HCT116 (cell line): ENCODE measurements at regions not wholly inside any gene's neighbourhood (a gene's known extent, or its start where the extent isn't known, plus 50 kb on each side); places are given as distances from the start of the nearest gene placed in this dataset.

Source experiments
- ATAC-seq: fragments of 200-7000 bp; cut with Tn5 transposase; 2 replicates; pipeline ENCODE4 v1.9.1; 2020; ENCODE audit warnings: mild to moderate bottlenecking, moderate library complexity
- BruUV-seq: library from RNA; stranded (reverse); fragments of 400-500 nt; replicated peaks from 2 replicates; lab custom pipeline; 2021; lab: Mats Ljungman, UMichigan
- CTCF ChIA-PET: fragments of 300-600 bp; sonication (Branson Sonifier 250); formaldehyde crosslinking; loops from one replicate; lab custom pipeline; 2021; ENCODE audit warnings: antibody characterized with exemption; lab: Charles Lee
- POLR2A ChIA-PET: fragments of 300-600, 350-600 bp; sonication (Branson Sonifier 250); formaldehyde crosslinking; loops from one replicate; lab custom pipeline; 2021; ENCODE audit warnings: antibody characterized with exemption; lab: Charles Lee
- RAD21 ChIA-PET, 2 experiments: fragments of 300-600 bp; sonication (Branson Sonifier 250); formaldehyde crosslinking; loops; one replicate each; lab custom pipeline; 2023; ENCODE audit warnings: low total read pairs in 2 of 2; ENCODE audit not compliant: uncharacterized antibody in 2 of 2, unreplicated experiment in 2 of 2, low non-redundant PET in 1 of 2; lab: Charles Lee
- DNase-seq: peaks from one replicate; pipeline ENCODE4 v3.0.0-alpha.2; 2010; ENCODE audit warnings: low read depth, low spot score
- H2AFZ ChIP-seq: fragments of 200-600 bp; shearing (Covaris generic), sonication (generic); 2 replicates; pipeline ENCODE4 v1.6.1; 2017; ENCODE audit warnings: low read depth, mixed run types, mixed read lengths, antibody characterized with exemption, low read length; ENCODE audit not compliant: poor library complexity, severe bottlenecking
- H3K27ac ChIP-seq: 2 replicates; pipeline ENCODE4 v1.5.1; 2012; ENCODE audit warnings: low read depth, low read length
- H3K27me3 ChIP-seq: fragments of 200-600 bp; sonication (generic); 2 replicates; pipeline ENCODE4 v1.6.1; 2016; ENCODE audit warnings: mixed run types, low read length, mixed read lengths; ENCODE audit not compliant: insufficient read depth
- H3K36me3 ChIP-seq, 2 experiments: fragments of 200-500 bp in 1 of 2; fragments of 200-600 bp in 1 of 2; sonication (Bioruptor generic) in 1 of 2; sonication (generic) in 1 of 2; 2 replicates each; pipeline versions ENCODE4 v1.5.1 to v1.6.1; 2014 to 2016; ENCODE audit warnings: low read length in 2 of 2, inconsistent platforms in 1 of 2, mixed read lengths in 1 of 2, mixed run types in 1 of 2; ENCODE audit not compliant: insufficient read depth in 2 of 2, control insufficient read depth in 1 of 2
- H3K4me1 ChIP-seq, 2 experiments: fragments of 200-600 bp in 1 of 2; sonication (generic) in 1 of 2; 2 replicates each; pipeline versions ENCODE4 v1.5.1 to v1.6.1; 2012 to 2017; ENCODE audit warnings: low read length in 2 of 2, inconsistent platforms in 1 of 2, mild to moderate bottlenecking in 1 of 2, mixed read lengths in 1 of 2, mixed run types in 1 of 2, moderate library complexity in 1 of 2; ENCODE audit not compliant: insufficient read depth in 2 of 2, control insufficient read depth in 1 of 2
- H3K4me2 ChIP-seq: fragments of 200-600 bp; sonication (generic); 2 replicates; pipeline ENCODE4 v1.6.1; 2017; ENCODE audit warnings: mixed run types, low read length, mixed read lengths
- H3K4me3 ChIP-seq, 2 experiments: fragments of 200-600 bp in 1 of 2; sonication (generic) in 1 of 2; replicated peaks in 1 of 2; 2 replicates each; pipeline ENCODE4 v1.5.1; 2011 to 2016; ENCODE audit warnings: low read length in 2 of 2, control low read depth in 1 of 2, low read depth in 1 of 2, mild to moderate bottlenecking in 1 of 2, mixed read lengths in 1 of 2, mixed run types in 1 of 2
- H3K79me2 ChIP-seq: fragments of 200-600 bp; sonication (generic); 2 replicates; pipeline ENCODE4 v1.6.1; 2017; ENCODE audit warnings: mild to moderate bottlenecking, mixed run types, low read length, moderate library complexity, mixed read lengths; ENCODE audit not compliant: insufficient read depth
- H3K9ac ChIP-seq: fragments of 200-600 bp; sonication (generic); 2 replicates; pipeline ENCODE4 v1.6.1; 2016; ENCODE audit warnings: low read length, mixed read lengths
- H3K9me2 ChIP-seq: fragments of 200-600 bp; sonication (generic), shearing (Covaris generic); 2 replicates; pipeline ENCODE4 v1.6.1; 2017; ENCODE audit warnings: mixed run types, mild to moderate bottlenecking, moderate library complexity; ENCODE audit not compliant: insufficient read depth
- H3K9me3 ChIP-seq, 2 experiments: fragments of 200-500 bp in 1 of 2; fragments of 200-600 bp in 1 of 2; sonication (Bioruptor generic) in 1 of 2; sonication (generic) in 1 of 2; 2 replicates each; pipeline ENCODE4 v1.6.1; 2014 to 2017; ENCODE audit warnings: low read length in 2 of 2, mixed read lengths in 2 of 2, inconsistent platforms in 1 of 2, low read depth in 1 of 2, mild to moderate bottlenecking in 1 of 2, mixed run types in 1 of 2, moderate library complexity in 1 of 2; ENCODE audit not compliant: control insufficient read depth in 1 of 2, insufficient read depth in 1 of 2
- H4K20me1 ChIP-seq: fragments of 200-600 bp; sonication (generic), shearing (Covaris generic); 2 replicates; pipeline ENCODE4 v1.6.1; 2017; ENCODE audit warnings: mixed run types, mild to moderate bottlenecking, moderate library complexity; ENCODE audit not compliant: insufficient read depth
- CBX3 ChIP-seq: IDR thresholded peaks from 2 replicates; pipeline ENCODE4 v1.6.1; 2012; ENCODE audit warnings: low read depth
- CTCF ChIP-seq, 3 experiments: fragments of 200-600 bp in 1 of 3; sonication (generic) in 1 of 3; IDR thresholded peaks in 2 of 3; conservative IDR thresholded peaks in 1 of 3; 2 replicates each; pipeline ENCODE4 v1.5.1; 2012 to 2017; ENCODE audit warnings: low read depth in 2 of 3, low read length in 2 of 3, antibody characterized with exemption in 1 of 3, borderline replicate concordance in 1 of 3, control low read depth in 1 of 3, mild to moderate bottlenecking in 1 of 3, mixed read lengths in 1 of 3, mixed run types in 1 of 3, moderate library complexity in 1 of 3; ENCODE audit not compliant: insufficient read depth in 1 of 3
- EGR1 ChIP-seq: IDR thresholded peaks from 2 replicates; pipeline ENCODE4 v1.6.1; 2012; ENCODE audit warnings: low read depth
- EZH2 ChIP-seq: fragments of 200-600 bp; sonication (generic); IDR thresholded peaks from 2 replicates; pipeline ENCODE4 v1.6.1; 2017; ENCODE audit warnings: antibody characterized with exemption, mixed run types
- EZH2phosphoT487 ChIP-seq: fragments of 200-600 bp; IDR thresholded peaks from 2 replicates; pipeline ENCODE4 v1.6.1; 2018; ENCODE audit warnings: antibody characterized with exemption, borderline replicate concordance
- FOSL1 ChIP-seq: IDR thresholded peaks from 2 replicates; pipeline ENCODE4 v1.6.1; 2012; ENCODE audit warnings: low read depth
- JUND ChIP-seq: IDR thresholded peaks from 2 replicates; pipeline ENCODE4 v1.6.1; 2012
- POLR2AphosphoS5 ChIP-seq: IDR thresholded peaks from 2 replicates; pipeline ENCODE4 v1.6.1; 2011; ENCODE audit warnings: mild to moderate bottlenecking, low read depth, low read length, moderate library complexity
- REST ChIP-seq: IDR thresholded peaks from 2 replicates; pipeline ENCODE4 v1.6.1; 2012; ENCODE audit warnings: low read depth
- SP1 ChIP-seq: IDR thresholded peaks from 2 replicates; pipeline ENCODE4 v1.6.1; 2012; ENCODE audit warnings: low read depth
- SRF ChIP-seq: IDR thresholded peaks from 2 replicates; pipeline ENCODE4 v1.6.1; 2012; ENCODE audit warnings: low read depth
- TCF7L2 ChIP-seq: IDR thresholded peaks from 2 replicates; pipeline ENCODE4 v1.7.0; 2011; ENCODE audit warnings: borderline replicate concordance, inconsistent platforms; ENCODE audit not compliant: insufficient read depth, insufficient read length; ENCODE audit errors: extremely low read depth
- YY1 ChIP-seq: IDR thresholded peaks from 2 replicates; pipeline ENCODE4 v1.6.1; 2011; ENCODE audit warnings: low read length, low read depth, moderate library complexity, mild to moderate bottlenecking; ENCODE audit not compliant: insufficient replicate concordance; ENCODE audit errors: extremely low read depth
- ZFX ChIP-seq: fragments of 450-650 bp; IDR thresholded peaks from 2 replicates; pipeline ENCODE4 v1.6.1; 2017
- intact Hi-C: fragments of 100-400 bp; cut with micrococcal nuclease; formaldehyde crosslinking; loops from 2 replicates; pipeline ENCODE4 v1.10.0; 2022

- ChIA-PET RAD21 (no interaction called here), CTCF (no interaction called here), POLR2A (no interaction called here)
- no peak for TF ChIP-seq TCF7L2
- no peak for TF ChIP-seq EGR1
- no peak for TF ChIP-seq SRF
- no peak for TF ChIP-seq EZH2phosphoT487
- no peak for TF ChIP-seq CTCF (IDR thresholded peaks at IDR 0.05 in 2 of 3, conservative IDR thresholded peaks at IDR 0.05 in 1 of 3; ENCODE audit: borderline replicate concordance in 1 of 3, insufficient read depth in 1 of 3, low read depth in 2 of 3, low read length in 2 of 3)
- TF ChIP-seq EZH2, result no peak
- TF ChIP-seq FOSL1, result no peak
- no peak for TF ChIP-seq JUND
- TF ChIP-seq POLR2AphosphoS5, result no peak
- TF ChIP-seq SP1, result no peak
- TF ChIP-seq YY1, result no peak
- TF ChIP-seq REST, result no peak
- no peak for TF ChIP-seq ZFX
- no peak for TF ChIP-seq CBX3
- ATAC-seq, result no peak
- Histone ChIP-seq H3K27me3 (peaks cover 29% of the 10 kb centered on the region; the same call in 1 of the 2 replicates), H3K4me3 (no peak overlapping the region), H4K20me1 (no peaks in the 10 kb centered on the region), H3K9ac (no peak overlapping the region), H3K4me1 (no peaks in the 10 kb centered on the region), H3K9me3 (no peaks in the 10 kb centered on the region), H3K9me2 (no peaks in the 10 kb centered on the region), H3K79me2 (no peaks in the 10 kb centered on the region), H3K27ac (no peak overlapping the region), H3K4me2 (no peak overlapping the region), H2AFZ (no peak overlapping the region), H3K36me3 (no peaks in the 10 kb centered on the region)
- intact Hi-C loops, result no loop called here
- no TSS peak for BruUV-seq
- DNase-seq, result no peak
Measured at GRCh38 chr3:140767566-140767965, 89.7 kb downstream of the TRIM42 start.
